ENCODE measurements at regions not wholly inside any gene's neighbourhood (a gene's known extent, or its start where the extent isn't known, plus 50 kb on each side); places are given as distances from the start of the nearest gene placed in this dataset.
"Not testable (repeated sequence)": the region's sequence is repeated elsewhere in the genome, so short reads cannot be mapped to it uniquely, and the experiment has no call there.

GRCh38 chr2:195164930-195165329 lies 492.1 kb upstream of the SLC39A10 start:
- DNase-seq (ENCODE audit: low read depth), result no peak

- no peak for DNase-seq (ENCODE audit: low read depth)
Observed at GRCh38 chr2:195162918-195163317, 494.1 kb upstream of the SLC39A10 start.

GRCh38 chr2:195162194-195162593 lies 494.8 kb upstream of the SLC39A10 start:
- no peak for DNase-seq (ENCODE audit: low read depth)

GRCh38 chr2:195160963-195161362 lies 496.1 kb upstream of the SLC39A10 start:
- no peak for DNase-seq (ENCODE audit: low read depth)

GRCh38 chr2:195151711-195152110 lies 505.3 kb upstream of the SLC39A10 start:
- DNase-seq (ENCODE audit: low read depth), result no peak

- DNase-seq (ENCODE audit: low read depth), result peak; percentile 13
Observed at GRCh38 chr2:195150819-195151218, 506.2 kb upstream of the SLC39A10 start.

GRCh38 chr2:195148004-195148403 lies 509.0 kb upstream of the SLC39A10 start:
- DNase-seq (ENCODE audit: low read depth), result no peak

- no peak for DNase-seq (ENCODE audit: low read depth)
Observed at GRCh38 chr2:195146761-195147541, 510.1 kb upstream of the SLC39A10 start.

- no peak for DNase-seq (ENCODE audit: low read depth)
Observed at GRCh38 chr2:195138435-195138834, 518.6 kb upstream of the SLC39A10 start.

GRCh38 chr2:195125889-195126288 lies 531.1 kb upstream of the SLC39A10 start:
- DNase-seq (ENCODE audit: low read depth), result not testable (repeated sequence)

GRCh38 chr2:195124391-195125079 lies 532.5 kb upstream of the SLC39A10 start:
- DNase-seq (ENCODE audit: low read depth), result no peak

- DNase-seq (ENCODE audit: low read depth), result no peak
Observed at GRCh38 chr2:195122653-195123052, 534.4 kb upstream of the SLC39A10 start.

GRCh38 chr2:195121341-195121740 lies 535.7 kb upstream of the SLC39A10 start:
- DNase-seq (ENCODE audit: low read depth), result no peak

GRCh38 chr2:195119231-195119630 lies 537.8 kb upstream of the SLC39A10 start:
- DNase-seq (ENCODE audit: low read depth), result no peak

- DNase-seq (ENCODE audit: low read depth), result no peak
Observed at GRCh38 chr2:195118276-195118675, 538.8 kb upstream of the SLC39A10 start.

- no peak for DNase-seq (ENCODE audit: low read depth)
Observed at GRCh38 chr2:195117011-195117410, 540.0 kb upstream of the SLC39A10 start.

GRCh38 chr2:195115738-195116137 lies 541.3 kb upstream of the SLC39A10 start:
- DNase-seq (ENCODE audit: low read depth), result no peak

GRCh38 chr2:195108182-195108581 lies 548.8 kb upstream of the SLC39A10 start:
- no peak for DNase-seq (ENCODE audit: low read depth)

- no peak for DNase-seq (ENCODE audit: low read depth)
Observed at GRCh38 chr2:195106681-195107380, 550.2 kb upstream of the SLC39A10 start.

- DNase-seq (ENCODE audit: low read depth), result peak; percentile 49
Observed at GRCh38 chr2:195105581-195105980, 551.4 kb upstream of the SLC39A10 start.

- DNase-seq (ENCODE audit: low read depth), result no peak
Observed at GRCh38 chr2:195094330-195094729, 562.7 kb upstream of the SLC39A10 start.

GRCh38 chr2:195092341-195092740 lies 564.7 kb upstream of the SLC39A10 start:
- DNase-seq (ENCODE audit: low read depth), result no peak

- DNase-seq (ENCODE audit: low read depth), result not testable (repeated sequence)
Observed at GRCh38 chr2:195072806-195073205, 584.2 kb upstream of the SLC39A10 start.
